ENCODE measurements at regions not wholly inside any gene's neighbourhood (a gene's known extent, or its start where the extent isn't known, plus 50 kb on each side); places are given as distances from the start of the nearest gene placed in this dataset.

DNA sequence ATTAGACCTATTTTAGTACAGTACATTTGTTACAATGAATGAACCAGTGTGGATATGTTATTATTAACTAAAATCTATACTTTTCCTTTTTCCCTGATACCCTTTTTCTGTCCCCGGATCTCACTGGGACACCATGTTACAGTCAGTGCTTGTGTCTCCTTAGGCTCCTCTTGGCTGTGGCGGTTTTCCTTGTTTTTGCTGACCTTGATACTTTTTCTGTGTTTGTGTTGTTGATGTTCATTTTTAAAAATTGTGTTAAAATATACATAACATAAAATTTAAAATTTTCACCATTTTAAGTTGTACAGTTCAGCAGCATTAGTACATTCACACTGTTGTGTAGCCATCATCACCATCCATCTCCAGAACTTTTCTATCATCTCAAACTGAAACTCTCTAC, 54.2 kb upstream of the OSBPL3 start (continued):
- TF ChIP-seq TAF1 (IDR thresholded peaks at IDR 0.05; ENCODE audit: borderline replicate concordance, low read depth, low read length) (no peak), PAX8 (IDR thresholded peaks at IDR 0.05) (no peak)
- TF ChIP-seq, protein P1, sequence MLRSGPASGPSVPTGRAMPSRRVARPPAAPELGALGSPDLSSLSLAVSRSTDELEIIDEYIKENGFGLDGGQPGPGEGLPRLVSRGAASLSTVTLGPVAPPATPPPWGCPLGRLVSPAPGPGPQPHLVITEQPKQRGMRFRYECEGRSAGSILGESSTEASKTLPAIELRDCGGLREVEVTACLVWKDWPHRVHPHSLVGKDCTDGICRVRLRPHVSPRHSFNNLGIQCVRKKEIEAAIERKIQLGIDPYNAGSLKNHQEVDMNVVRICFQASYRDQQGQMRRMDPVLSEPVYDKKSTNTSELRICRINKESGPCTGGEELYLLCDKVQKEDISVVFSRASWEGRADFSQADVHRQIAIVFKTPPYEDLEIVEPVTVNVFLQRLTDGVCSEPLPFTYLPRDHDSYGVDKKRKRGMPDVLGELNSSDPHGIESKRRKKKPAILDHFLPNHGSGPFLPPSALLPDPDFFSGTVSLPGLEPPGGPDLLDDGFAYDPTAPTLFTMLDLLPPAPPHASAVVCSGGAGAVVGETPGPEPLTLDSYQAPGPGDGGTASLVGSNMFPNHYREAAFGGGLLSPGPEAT (IDR thresholded peaks at IDR 0.05; ENCODE audit: low read depth) = no peak

DNA sequence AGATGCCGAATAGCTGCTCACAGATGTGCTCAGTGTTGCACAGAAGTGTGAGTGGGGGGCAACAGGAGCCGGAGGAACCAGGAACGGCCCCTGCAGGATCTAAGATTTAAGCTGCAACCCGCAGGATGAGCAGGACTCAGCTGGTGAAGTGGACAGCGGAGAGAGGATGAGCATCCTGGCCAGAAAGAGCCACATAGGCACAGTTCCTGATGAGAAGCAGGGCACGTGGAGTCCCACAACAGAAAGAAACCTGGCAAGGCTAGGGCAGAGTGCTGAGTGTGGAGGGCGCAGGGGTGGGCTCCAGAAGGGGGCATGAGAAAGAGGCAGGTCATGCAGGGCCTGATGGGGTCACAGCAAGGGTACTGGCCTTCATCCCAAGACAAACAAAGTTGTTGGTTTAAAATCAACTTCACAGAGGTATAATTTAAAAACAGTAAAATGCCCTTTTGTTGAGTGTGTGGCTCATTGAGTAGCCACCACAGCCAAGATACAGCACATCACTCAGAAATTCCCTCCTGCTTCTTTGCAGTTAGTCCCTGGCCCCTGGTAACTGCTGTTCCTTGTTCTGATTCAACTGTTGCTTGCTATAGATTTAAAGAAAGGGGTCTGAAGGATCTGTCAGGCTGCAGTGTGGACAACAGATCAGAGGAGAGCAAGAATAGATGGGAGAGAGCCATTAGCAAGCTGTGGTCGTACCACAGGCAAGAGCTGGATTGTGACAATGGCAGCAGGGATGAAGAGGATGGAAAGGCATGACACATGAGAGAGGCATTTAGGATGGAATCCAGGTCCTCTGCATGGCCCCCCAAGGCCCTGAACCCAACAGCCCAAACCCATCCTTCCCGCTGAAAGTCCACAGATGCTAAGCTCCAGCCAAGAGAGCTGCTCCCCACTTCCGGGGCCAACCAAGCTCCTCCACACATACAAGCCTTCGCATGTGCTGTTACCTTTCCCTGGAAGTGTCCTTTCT, 53.1 kb upstream of the OSBPL3 start:
- Histone ChIP-seq H2AFZ (ENCODE audit: control insufficient read depth, low read depth, low read length) (no peak overlapping the region), H3K9ac (ENCODE audit: control insufficient read depth, insufficient read depth, low read length) (no peak overlapping the region), H3K4me1 (ENCODE audit: control insufficient read depth, insufficient read depth, low read length) (peaks cover 18% of the 10 kb centered on the region), H3K4me3 (no peak overlapping the region), H3K27ac (ENCODE audit: control insufficient read depth, insufficient read depth) (no peak overlapping the region), H3K36me3 (ENCODE audit: control insufficient read depth in 2 of 2, insufficient read depth in 2 of 2, low read length in 1 of 2) (no peaks in the 10 kb centered on the region), H3K79me2 (ENCODE audit: control insufficient read depth, insufficient read depth, low read length) (no peaks in the 10 kb centered on the region), H3K9me3 (replicated peaks; ENCODE audit: control insufficient read depth, insufficient read depth, low read length) (no peaks in the 10 kb centered on the region; the same call in 2 of the 3 replicates), H3K27me3 (replicated peaks in 1 of 2; ENCODE audit: control insufficient read depth in 2 of 2, insufficient read depth in 2 of 2, low read length in 1 of 2) (no peaks in the 10 kb centered on the region), H3K4me2 (ENCODE audit: control insufficient read depth, insufficient read depth) (no peak overlapping the region), H4K20me1 (ENCODE audit: control insufficient read depth, insufficient read depth) (no peaks in the 10 kb centered on the region)
- 80% methylated on average over 11 of the region's 11 CpGs for WGBS (ENCODE audit: insufficient coverage, insufficient replicate concordance, low lambda C conversion rate, missing lambda C conversion rate)
- FAIRE-seq (no peak), ATAC-seq (no peak), DNase-seq (ENCODE audit: low read depth, low spot score) (no peak)
- ChIA-PET RAD21 (ENCODE audit: unreplicated experiment) (interaction anchor here (1.0 kb wide), 1 partner anchor 59 kb away, joined by 3 read pairs; no protein-coding TSS in a partner anchor), POLR2A (no interaction called here), CTCF (interaction anchor here (0.6 to 1.0 kb wide), 2 partner anchors 20 to 221 kb away, joined by 3 to 6 read pairs; no protein-coding TSS in a partner anchor), SMC1A (ENCODE audit: uncharacterized antibody, unreplicated experiment) (no interaction called here)
- intact Hi-C loops (cut with micrococcal nuclease; ENCODE audit: unreplicated experiment) = no loop called here
- BruUV-seq (replicated peaks) = no TSS peak
- in situ Hi-C loops (cut with MboI) = no loop called here
- TF ChIP-seq BCL11A (IDR thresholded peaks at IDR 0.05; ENCODE audit: low read depth, low read length) = no peak
- TF ChIP-seq POU2F2 (IDR thresholded peaks at IDR 0.05; ENCODE audit: borderline replicate concordance, low read depth, low read length) = no peak
- no peak for TF ChIP-seq SIX5 (IDR thresholded peaks at IDR 0.05; ENCODE audit: low read depth, low read length, severe bottlenecking)
- TF ChIP-seq, protein P2, sequence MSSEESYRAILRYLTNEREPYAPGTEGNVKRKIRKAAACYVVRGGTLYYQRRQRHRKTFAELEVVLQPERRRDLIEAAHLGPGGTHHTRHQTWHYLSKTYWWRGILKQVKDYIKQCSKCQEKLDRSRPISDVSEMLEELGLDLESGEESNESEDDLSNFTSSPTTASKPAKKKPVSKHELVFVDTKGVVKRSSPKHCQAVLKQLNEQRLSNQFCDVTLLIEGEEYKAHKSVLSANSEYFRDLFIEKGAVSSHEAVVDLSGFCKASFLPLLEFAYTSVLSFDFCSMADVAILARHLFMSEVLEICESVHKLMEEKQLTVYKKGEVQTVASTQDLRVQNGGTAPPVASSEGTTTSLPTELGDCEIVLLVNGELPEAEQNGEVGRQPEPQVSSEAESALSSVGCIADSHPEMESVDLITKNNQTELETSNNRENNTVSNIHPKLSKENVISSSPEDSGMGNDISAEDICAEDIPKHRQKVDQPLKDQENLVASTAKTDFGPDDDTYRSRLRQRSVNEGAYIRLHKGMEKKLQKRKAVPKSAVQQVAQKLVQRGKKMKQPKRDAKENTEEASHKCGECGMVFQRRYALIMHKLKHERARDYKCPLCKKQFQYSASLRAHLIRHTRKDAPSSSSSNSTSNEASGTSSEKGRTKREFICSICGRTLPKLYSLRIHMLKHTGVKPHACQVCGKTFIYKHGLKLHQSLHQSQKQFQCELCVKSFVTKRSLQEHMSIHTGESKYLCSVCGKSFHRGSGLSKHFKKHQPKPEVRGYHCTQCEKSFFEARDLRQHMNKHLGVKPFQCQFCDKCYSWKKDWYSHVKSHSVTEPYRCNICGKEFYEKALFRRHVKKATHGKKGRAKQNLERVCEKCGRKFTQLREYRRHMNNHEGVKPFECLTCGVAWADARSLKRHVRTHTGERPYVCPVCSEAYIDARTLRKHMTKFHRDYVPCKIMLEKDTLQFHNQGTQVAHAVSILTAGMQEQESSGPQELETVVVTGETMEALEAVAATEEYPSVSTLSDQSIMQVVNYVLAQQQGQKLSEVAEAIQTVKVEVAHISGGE (CRISPR knock-in tag; IDR thresholded peaks at IDR 0.05) = no peak
- TF ChIP-seq, protein P3, sequence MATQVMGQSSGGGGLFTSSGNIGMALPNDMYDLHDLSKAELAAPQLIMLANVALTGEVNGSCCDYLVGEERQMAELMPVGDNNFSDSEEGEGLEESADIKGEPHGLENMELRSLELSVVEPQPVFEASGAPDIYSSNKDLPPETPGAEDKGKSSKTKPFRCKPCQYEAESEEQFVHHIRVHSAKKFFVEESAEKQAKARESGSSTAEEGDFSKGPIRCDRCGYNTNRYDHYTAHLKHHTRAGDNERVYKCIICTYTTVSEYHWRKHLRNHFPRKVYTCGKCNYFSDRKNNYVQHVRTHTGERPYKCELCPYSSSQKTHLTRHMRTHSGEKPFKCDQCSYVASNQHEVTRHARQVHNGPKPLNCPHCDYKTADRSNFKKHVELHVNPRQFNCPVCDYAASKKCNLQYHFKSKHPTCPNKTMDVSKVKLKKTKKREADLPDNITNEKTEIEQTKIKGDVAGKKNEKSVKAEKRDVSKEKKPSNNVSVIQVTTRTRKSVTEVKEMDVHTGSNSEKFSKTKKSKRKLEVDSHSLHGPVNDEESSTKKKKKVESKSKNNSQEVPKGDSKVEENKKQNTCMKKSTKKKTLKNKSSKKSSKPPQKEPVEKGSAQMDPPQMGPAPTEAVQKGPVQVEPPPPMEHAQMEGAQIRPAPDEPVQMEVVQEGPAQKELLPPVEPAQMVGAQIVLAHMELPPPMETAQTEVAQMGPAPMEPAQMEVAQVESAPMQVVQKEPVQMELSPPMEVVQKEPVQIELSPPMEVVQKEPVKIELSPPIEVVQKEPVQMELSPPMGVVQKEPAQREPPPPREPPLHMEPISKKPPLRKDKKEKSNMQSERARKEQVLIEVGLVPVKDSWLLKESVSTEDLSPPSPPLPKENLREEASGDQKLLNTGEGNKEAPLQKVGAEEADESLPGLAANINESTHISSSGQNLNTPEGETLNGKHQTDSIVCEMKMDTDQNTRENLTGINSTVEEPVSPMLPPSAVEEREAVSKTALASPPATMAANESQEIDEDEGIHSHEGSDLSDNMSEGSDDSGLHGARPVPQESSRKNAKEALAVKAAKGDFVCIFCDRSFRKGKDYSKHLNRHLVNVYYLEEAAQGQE (IDR thresholded peaks at IDR 0.05; ENCODE audit: low read depth, low read length) = no peak
- TF ChIP-seq BACH1 (IDR thresholded peaks at IDR 0.05; ENCODE audit: borderline replicate concordance) = no peak
